T-helper 2 cell (primary cell): ENCODE measurements at regions not wholly inside any gene's neighbourhood (a gene's known extent, or its start where the extent isn't known, plus 50 kb on each side); places are given as distances from the start of the nearest gene placed in this dataset.

ENCODE experiments used
- DNase-seq, 5 experiments: peaks; one replicate each; pipeline versions ENCODE4 v3.0.0 to v3.0.0-alpha.2; 2012 to 2022

DNA sequence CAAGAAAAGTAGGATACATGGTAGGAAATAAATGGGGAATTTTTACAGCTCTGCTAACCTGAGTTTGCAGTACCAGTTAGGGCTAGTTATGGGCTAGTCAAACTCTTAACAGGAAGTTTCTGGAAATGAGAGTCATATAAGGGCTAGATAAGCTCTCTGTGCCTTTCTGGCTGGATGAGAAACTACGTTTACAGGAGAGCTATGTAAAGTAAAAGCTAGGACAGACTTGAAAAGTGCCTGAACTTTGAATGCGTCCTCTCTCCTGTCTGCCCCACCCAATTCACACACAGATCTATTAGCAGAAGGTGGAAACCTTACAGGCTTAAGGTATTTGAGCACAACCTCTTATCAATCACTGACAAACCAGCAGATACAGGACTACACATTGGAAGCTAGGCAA, 167.1 kb downstream of the SNX19 start:
- DNase-seq: no peak

DNA sequence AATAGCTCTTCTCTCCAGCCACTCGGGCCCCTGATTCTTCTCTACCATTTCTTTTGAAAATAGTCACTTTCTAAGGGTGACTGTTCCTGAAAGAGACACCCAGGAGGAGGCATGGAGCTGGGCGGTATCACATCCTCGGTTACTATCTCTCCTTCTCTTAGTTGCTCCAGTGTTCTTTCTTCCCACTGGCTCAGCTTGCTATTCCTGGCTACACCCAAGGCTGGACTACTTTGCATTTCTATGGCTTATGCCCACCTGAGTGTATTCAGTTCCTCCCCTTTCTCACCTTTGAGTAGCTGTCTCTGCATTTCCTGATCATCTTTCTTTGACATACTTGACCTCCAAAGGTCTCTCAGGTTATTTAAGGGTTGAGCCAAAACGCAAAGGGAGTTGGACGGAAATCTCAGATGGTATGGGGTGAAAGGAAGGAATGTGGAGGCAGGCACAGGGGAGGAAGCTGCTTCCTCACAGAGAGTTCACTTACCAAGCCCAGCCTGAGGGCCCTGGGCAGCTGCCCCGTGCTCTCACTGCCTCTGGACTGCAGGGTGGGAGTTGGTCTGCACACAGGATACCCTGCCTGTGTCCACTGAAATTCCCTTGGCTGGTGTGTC, 155.7 kb downstream of the SNX19 start:
- DNase-seq: no peak

- no peak for DNase-seq
These were observed 154.6 kb downstream of the SNX19 start for GRCh38 chr11:130761560-130762220.

- DNase-seq: no peak
These were observed 153.6 kb downstream of the SNX19 start for GRCh38 chr11:130762638-130763037.

DNA sequence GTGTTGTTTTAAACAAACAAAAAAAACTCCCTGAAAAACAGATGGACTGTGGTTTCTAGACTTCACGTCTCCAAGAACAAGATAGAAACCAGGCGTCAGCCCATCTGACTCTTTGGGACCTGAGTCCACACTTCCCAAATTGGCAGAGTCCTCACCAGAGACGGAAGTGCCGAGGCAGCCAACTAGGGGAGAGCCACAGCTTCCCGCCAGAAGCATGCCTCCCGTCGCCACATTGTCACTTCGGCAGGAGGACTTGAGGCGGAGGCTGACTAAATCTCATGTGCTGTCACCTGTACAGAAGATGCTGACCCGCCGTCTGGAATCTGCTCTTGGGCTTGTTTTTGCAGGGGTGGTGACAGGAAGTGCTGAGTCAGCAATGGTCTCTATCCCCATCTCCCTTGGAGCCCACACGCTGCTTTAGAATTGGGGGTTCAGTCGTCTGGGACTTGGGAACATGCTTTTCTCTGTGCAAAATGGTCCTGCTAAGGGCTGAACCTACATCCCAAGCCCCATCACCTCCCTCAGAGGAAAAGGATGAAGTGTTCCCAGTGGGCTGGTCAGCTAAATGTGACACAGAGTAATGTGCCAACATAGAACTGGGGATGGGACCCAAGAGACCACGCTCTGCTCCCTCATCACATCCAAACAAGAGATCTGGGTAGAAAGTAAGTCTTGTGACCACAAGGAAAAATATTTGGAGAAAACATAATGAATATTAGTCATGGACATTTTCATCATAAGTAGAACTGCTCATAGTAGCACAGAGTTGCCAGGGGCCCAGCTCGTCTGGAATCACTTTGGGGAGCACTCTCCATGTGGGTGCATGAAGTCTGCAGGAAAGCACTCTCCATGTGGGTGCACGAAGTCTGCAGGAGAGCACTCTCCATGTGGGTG, 152.9 kb downstream of the SNX19 start:
- no peak for DNase-seq

DNA sequence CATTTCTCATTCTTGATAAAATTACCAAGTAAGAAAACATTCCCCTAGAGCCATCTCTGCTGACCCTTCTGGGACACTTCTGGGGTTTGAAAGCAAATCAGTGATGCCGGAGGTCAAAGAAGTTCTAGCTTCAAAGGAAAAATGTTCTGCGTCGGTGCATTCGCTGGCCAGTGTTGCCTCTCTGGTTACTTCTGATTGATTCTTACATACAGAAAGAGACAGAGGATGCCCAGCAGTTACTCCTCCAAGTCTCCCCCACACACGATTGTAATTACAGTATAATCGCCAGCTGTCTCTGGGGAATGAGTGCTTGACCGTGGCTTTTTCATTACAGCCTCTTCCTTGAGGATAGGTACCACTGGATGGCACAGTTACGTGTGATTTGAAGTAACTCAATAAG, 150.9 kb downstream of the SNX19 start:
- DNase-seq: no peak

DNA sequence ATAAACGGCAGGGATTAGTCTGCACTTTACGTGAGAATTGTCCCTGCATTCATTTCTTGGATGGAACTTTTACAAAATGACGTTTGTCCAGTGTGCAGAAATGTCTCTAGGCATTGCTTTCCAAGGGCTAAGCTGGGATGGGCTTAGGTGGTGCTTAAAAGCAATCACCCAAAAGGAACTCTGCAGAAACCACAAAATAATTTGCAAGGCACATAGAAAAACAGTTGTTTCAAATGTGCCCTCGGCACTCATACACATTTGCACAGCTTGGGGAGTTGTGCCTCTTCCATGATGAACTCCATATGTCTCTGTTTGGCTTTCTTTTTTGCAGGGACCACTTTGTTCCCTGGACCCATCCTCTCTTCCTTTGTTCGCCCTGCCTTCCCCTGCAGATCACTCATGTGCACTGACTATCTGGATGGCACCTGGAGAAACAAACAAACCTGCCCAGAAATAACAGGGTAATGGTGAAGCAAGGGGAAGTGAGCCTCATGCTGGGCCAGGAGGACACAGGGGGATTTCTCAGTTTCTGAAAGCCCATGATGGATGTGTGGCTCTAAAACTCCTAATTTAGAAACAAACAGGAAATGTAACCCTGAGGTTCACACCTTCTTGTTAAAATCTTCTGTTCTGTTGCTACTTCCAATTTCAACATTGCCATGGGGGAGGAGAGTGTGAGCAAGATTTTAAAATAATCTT, 150.2 kb downstream of the SNX19 start:
- DNase-seq: no peak

DNA sequence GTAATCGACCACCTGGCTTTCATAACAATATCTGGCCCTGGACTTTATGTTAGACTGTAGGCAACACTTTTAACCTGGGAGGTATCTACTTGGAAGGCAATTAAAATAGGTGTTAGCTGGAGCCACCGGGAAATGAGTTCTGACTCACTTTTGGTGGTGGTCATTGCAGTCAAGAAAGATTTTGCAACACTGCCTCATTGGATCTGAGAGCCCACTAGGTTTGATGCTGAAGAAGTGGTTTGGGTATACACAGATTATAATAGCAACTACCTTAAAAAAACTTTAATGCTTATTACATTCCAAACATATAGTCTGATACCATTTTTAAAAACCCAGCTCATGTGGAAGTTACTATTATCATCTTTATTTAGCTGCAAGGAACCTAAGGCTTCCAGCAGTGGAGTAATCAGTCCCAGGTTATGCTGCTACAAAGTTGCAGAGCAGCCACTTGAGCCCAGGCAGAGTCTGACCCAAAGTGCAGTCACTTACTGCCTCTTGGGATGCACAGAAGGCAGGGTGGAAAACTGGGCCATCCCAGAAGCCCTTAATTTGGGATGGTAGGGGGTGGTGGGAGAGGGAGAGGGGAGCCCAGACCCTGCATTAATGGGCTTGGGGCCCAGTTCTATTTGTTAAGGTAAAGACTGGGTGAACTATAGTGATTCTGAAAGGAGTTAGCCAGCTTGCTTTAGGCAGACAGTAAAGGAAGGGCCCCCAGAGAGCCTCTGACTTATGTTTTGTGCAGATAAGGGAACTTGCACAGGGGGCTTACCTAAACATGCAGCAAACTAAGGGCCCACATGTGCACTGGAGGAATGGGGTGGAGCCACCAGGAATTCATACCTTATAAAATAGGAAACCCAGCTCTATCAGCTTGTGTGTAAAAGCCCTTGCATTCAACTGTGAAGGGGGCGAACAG, 149.4 kb downstream of the SNX19 start:
- DNase-seq: no peak

DNA sequence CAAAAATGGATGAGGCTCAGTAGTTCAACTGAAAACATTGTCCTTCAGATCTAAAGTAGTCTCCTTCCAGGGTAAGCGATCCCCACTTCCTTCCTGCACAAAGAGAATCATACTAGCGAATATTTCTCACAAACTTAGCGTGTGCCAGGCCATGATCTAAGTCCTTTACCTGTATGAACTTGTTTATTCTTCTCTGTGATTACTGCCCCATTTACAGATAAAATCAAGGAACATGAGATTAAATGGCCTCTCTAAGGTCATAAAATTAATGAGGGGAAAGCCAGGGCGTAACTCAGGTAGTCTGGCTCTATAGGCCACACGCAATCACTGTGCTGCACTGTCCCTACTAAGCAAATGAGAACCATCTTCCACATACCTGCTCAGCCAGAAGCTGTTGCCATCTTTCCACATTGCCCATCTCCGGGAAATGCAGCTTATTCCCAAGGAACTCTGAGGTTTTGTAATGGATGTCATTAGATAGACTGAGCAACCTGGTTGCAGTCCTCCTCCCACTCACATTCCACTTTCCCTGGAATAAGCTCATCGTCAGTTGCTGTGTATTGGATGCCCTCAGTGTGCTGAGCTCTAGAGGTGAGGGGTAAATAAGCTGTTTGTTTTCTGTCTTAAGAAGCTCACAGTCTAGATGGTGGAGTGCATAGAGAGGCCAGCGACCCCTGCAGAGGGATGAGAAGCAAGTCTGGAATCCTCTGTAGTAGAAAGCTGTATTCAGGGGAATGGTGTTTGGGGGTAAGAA, 146.3 kb downstream of the SNX19 start:
- DNase-seq: no peak

DNA sequence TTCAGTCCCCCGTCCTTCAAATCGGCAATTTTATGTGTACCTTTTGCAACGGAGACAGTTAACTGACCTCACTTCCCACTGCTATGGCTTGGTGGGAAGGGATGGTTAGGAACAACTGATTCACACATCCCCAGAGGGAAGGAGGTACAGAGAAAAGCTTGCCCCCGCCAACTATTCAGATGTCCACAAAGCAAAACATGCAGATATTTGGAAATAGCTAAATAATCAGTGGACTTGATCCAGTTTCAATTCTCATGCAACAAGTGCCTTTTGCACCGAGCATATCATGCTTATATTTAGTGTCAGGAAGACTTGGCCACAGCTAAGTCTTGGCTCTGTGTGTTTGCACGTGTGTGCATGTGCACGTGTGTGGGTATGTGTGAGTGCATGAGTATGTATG, 144.6 kb downstream of the SNX19 start:
- no peak for DNase-seq

GRCh38 chr11:130772266-130773227, 143.7 kb downstream of the SNX19 start:
- DNase-seq: no peak

DNA sequence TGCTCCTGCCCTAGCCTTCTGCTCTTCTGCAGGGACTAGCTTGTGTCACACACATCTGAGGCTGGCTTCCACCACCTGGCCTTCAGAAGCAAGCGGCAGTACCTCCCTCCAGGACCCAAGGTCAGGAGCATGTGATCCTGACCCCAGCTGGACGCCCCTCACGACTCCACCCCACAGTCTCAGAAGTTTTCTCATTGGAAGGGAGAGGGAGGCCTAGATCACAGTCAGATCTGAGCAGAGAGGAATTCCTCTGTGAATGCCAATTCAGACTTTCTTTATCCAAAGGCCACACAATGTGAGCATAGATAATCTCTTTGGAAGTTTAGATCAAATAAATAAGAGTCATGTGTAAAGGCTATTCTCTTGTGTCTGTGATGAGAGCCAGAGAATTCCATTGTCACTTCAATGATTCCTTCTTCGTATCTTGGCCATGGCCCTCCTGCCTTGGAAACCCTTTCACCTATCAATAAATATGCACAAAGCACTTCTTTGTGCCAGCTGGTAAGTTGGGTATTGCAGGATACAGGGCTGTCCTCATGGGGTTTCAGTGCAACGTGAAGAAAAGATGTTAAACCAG, 142.9 kb downstream of the SNX19 start:
- DNase-seq: no peak

GRCh38 chr11:130774703-130775102, 141.6 kb downstream of the SNX19 start:
- DNase-seq: no peak

DNA sequence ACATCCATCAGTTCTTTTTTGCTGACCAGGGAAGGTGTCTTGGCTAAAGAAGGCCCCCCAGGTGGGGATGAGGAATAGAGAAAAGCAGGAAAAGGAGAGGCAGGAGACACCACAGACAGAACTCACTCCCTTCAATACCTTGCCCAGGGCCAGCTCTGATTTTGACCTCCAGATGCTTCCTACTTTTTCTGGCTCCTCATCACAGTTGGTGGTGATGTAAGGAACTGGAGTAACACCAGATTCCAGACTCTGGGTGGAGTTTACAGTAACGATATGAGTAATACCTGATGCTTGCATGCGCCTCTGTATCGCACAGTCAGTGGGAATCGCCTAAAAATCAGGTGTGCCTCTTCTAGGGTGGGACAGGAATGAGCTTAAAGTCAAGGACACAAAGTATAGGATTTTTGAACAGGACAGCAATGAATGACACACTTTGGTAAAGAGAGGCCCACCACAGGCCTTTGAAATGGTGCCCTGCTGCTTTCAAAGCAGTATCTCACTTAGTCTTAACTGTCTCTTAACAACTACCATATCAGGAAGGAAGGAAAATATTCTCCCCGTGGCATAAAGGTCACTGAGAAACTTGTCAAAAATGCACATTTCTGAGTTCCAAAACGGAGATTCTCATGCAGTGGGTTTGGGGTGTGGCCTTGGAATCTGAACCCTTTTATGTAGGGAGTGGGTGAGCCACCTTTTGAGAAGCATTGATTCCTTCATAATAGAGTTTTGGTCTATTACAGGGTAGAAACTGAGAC, 140.8 kb downstream of the SNX19 start:
- DNase-seq: no peak

DNA sequence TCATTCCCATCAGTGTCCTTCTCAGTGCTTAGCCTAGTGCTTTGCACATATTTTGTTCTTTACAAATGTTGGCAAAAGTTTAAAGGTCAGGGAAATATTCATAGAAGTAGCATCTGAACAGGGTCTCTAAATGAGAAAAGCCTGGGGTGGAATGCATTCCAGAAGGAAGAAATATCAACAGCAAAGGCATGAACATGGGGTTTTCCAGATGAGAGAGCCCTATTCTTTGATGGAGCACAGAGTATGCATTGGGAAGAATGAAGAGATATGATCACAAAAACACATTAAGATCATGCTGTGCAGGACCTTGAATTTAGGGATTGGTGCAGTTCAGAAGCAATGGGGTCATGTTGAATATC, 140.2 kb downstream of the SNX19 start:
- no peak for DNase-seq

DNA sequence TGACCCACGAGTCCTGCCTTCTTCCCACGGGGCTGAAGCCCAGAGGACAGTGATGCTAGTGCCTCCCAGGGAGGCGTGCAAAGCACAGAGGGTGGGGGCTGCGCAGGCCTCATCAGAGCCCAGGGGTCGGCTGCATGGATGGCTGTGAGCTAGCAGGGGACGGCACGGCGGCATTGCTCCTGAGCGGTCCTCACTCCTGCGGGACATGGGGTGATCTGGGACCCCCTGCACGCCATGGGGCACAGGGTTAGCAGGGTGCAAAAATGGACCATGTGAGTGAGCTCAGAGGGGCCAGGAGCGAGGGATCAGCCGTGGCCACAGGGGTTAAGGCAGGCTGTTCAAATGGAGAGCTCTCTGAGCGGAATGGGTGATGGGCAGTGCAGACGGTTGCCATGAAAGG, 138.3 kb downstream of the SNX19 start:
- DNase-seq: no peak

DNA sequence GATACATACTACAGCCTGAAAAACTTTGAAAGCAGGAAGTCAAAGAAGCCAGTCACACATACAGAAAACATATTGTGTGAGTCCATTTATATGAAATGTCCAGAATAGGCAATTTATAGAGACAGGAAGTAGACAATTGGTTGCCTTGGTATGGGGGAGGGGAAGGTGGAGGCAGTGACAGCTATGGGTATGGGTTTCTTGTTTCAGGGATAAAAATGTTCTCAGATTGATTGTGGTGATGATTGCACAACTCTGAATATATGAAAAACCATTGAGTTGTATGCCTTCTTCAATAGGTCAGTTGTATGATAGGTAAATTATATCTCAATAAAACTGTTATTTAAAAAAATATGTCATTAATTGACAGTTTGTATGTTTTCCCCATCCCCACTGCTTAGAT, 137.6 kb downstream of the SNX19 start:
- DNase-seq: no peak

GRCh38 chr11:130779267-130779666, 137.0 kb downstream of the SNX19 start:
- DNase-seq: no peak

DNA sequence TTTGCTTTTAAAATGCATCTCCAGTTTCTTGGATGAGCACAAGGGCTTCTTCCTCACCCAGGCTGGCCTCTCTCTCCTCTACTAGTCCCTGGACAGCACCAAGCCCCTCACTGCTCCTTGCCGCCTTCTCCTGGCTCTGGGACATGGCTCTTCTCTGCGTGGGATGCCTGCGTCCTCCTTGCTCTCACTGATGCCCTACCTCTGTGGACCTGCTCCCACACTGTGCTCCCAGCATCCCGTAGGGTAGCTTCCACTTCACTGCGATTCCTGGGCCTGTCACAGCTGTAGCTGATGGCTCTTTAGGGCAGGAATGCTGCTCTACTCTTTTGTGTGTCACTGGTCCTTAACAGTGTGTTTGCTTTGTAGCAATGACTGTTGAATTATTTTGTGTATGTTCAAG, 136.3 kb downstream of the SNX19 start:
- DNase-seq: no peak
